ENCODE measurements at regions not wholly inside any gene's neighbourhood (a gene's known extent, or its start where the extent isn't known, plus 50 kb on each side); places are given as distances from the start of the nearest gene placed in this dataset.

GRCh38 chr7:52302765-52303520 lies 732.5 kb upstream of the POM121L12 start:
- TF ChIP-seq CTCF (IDR thresholded peaks at IDR 0.05) = no peak
- no peak for TF ChIP-seq POLR2A (IDR thresholded peaks at IDR 0.05)

All from body of pancreas (tissue), 4 donors.